K562 (cell line): ENCODE measurements at regions not wholly inside any gene's neighbourhood (a gene's known extent, or its start where the extent isn't known, plus 50 kb on each side); places are given as distances from the start of the nearest gene placed in this dataset.

ENCODE experiments used
- ATAC-seq: fragments of 200-7000 bp; cut with Tn5 transposase; 3 replicates; pipeline ENCODE4 v1.9.1; 2020; ENCODE audit warnings: moderate library complexity
- BruUV-seq: library from RNA; stranded (reverse); fragments of 400-500 nt; replicated peaks from 2 replicates; lab custom pipeline; 2021; lab: Mats Ljungman, UMichigan
- CTCF ChIA-PET: fragments of 300-600 bp; formaldehyde crosslinking; extraction: SDS; loops from one replicate; lab custom pipeline; 2021; ENCODE audit warnings: low intra/inter-chr PET ratio; lab: Yijun Ruan, JAX
- POLR2A ChIA-PET: fragments of 300-600, 350-650 bp; sonication (Branson Sonifier 250); formaldehyde crosslinking; extraction: SDS; loops from one replicate; lab custom pipeline; 2021; ENCODE audit warnings: antibody characterized with exemption, inconsistent platforms; lab: Yijun Ruan, JAX
- DNase-seq, 4 experiments: peaks; one replicate each; pipeline versions ENCODE4 v3.0.0 to v3.0.0-alpha.2; 2011 to 2018; ENCODE audit warnings: low spot score in 3 of 4, mixed read lengths in 3 of 4; ENCODE audit errors: extremely low read depth in 1 of 4
- FAIRE-seq: peaks from 2 replicates; lab custom pipeline; 2011; peaks lifted over from hg19 to GRCh38; lab: Jason Lieb, UNC
- H2AFZ ChIP-seq: 2 replicates; pipeline ENCODE4 v1.6.0; 2011; ENCODE audit warnings: low read depth, low read length, control low read depth, inconsistent platforms
- H3K27ac ChIP-seq: fragments of 200-600 bp; 3 replicates; pipeline ENCODE4 v1.8.0; 2011; ENCODE audit warnings: low read depth, mild to moderate bottlenecking, control low read depth, inconsistent platforms, low read length, moderate library complexity, mixed read lengths; ENCODE audit errors: extremely low read depth
- H3K27me3 ChIP-seq, 2 experiments: fragments of 300-600 bp in 1 of 2; 2 replicates in 1 of 2; 3 replicates in 1 of 2; pipeline versions ENCODE4 v1.6.0 to v1.8.0; 2011; ENCODE audit warnings: inconsistent platforms in 2 of 2, low read length in 2 of 2, mild to moderate bottlenecking in 1 of 2, mixed read lengths in 1 of 2, moderate library complexity in 1 of 2; ENCODE audit not compliant: control insufficient read depth in 2 of 2, insufficient read depth in 2 of 2
- H3K36me3 ChIP-seq: fragments of 300-600 bp; 3 replicates; pipeline ENCODE4 v1.8.0; 2011; ENCODE audit warnings: mild to moderate bottlenecking, low read length, inconsistent platforms; ENCODE audit not compliant: control insufficient read depth, insufficient read depth
- H3K4me1 ChIP-seq, 2 experiments: fragments of 200-600 bp in 1 of 2; replicated peaks in 1 of 2; 2 replicates in 1 of 2; 3 replicates in 1 of 2; pipeline versions ENCODE4 v1.5.1 to v1.8.0; 2011; ENCODE audit warnings: inconsistent platforms in 2 of 2, low read length in 2 of 2, mild to moderate bottlenecking in 1 of 2, mixed read lengths in 1 of 2, moderate library complexity in 1 of 2; ENCODE audit not compliant: control insufficient read depth in 2 of 2, insufficient read depth in 2 of 2
- H3K4me2 ChIP-seq: 2 replicates; pipeline ENCODE4 v1.6.1; 2011; ENCODE audit warnings: low read length, control low read depth, inconsistent platforms, mixed read lengths; ENCODE audit not compliant: insufficient read depth
- H3K4me3 ChIP-seq: fragments of 200-600 bp; sonication (generic), shearing (Covaris generic); 2 replicates; pipeline ENCODE4 v1.5.1; 2016; ENCODE audit warnings: control low read depth, inconsistent platforms
- H3K79me2 ChIP-seq: fragments of 200-600 bp; 3 replicates; pipeline ENCODE4 v1.8.0; 2011; ENCODE audit warnings: low read length, inconsistent platforms; ENCODE audit not compliant: control insufficient read depth, insufficient read depth
- H3K9ac ChIP-seq, 2 experiments: 2 replicates each; pipeline versions ENCODE4 v1.6.0 to v1.6.1; 2011; ENCODE audit warnings: low read depth in 2 of 2, low read length in 2 of 2, control low read depth in 1 of 2, inconsistent platforms in 1 of 2, mild to moderate bottlenecking in 1 of 2, mixed read lengths in 1 of 2; ENCODE audit not compliant: insufficient read depth in 1 of 2
- H3K9me1 ChIP-seq: one replicate; pipeline ENCODE4 v1.6.0; 2011; ENCODE audit warnings: inconsistent platforms, mild to moderate bottlenecking, low read length, moderate library complexity; ENCODE audit not compliant: control insufficient read depth, insufficient read depth
- H3K9me3 ChIP-seq: replicated peaks from 2 replicates; pipeline ENCODE4 v1.5.1; 2011; ENCODE audit warnings: low read depth, low read length, inconsistent platforms; ENCODE audit not compliant: control insufficient read depth, insufficient read depth
- H4K20me1 ChIP-seq: replicated peaks from 2 replicates; pipeline ENCODE4 v1.6.1; 2011; ENCODE audit warnings: low read length, inconsistent platforms, mixed read lengths; ENCODE audit not compliant: control insufficient read depth, insufficient read depth
- ATF7 ChIP-seq: fragments of 450-650 bp; IDR thresholded peaks from 2 replicates; pipeline ENCODE4 v1.7.1; 2014; ENCODE audit warnings: mild to moderate bottlenecking, moderate library complexity
- BRF2 ChIP-seq: IDR thresholded peaks from 3 replicates; pipeline ENCODE4 v1.6.1; 2011; ENCODE audit warnings: borderline replicate concordance, mild to moderate bottlenecking; ENCODE audit not compliant: insufficient read length, insufficient read depth
- E2F4 ChIP-seq: sonication (generic); formaldehyde crosslinking; IDR thresholded peaks from 2 replicates; pipeline ENCODE4 v1.8.0; 2022; ENCODE audit warnings: mild to moderate bottlenecking, low read depth, missing genetic modification reagents
- ETV1 ChIP-seq: fragments of 450-650 bp; conservative IDR thresholded peaks from 2 replicates; pipeline ENCODE4 v1.6.1; 2016; ENCODE audit warnings: missing genetic modification characterization, control low read depth, low read depth, missing compliant biosample characterization
- FOXJ3 ChIP-seq: sonication (generic); formaldehyde crosslinking; IDR thresholded peaks from 2 replicates; pipeline ENCODE4 v1.4.0; 2020; ENCODE audit warnings: mild to moderate bottlenecking, missing genetic modification reagents
- HDAC2 ChIP-seq: fragments of 450-650 bp; IDR thresholded peaks from 2 replicates; pipeline ENCODE4 v1.6.1; 2016; ENCODE audit warnings: mild to moderate bottlenecking
- HMG20B ChIP-seq: fragments of 250-450 bp; sonication (Bioruptor Pico); IDR thresholded peaks from 2 replicates; pipeline ENCODE4 v1.5.0; 2021; ENCODE audit warnings: mild to moderate bottlenecking
- KLF10 ChIP-seq: fragments of 250-450 bp; sonication (Bioruptor Pico); IDR thresholded peaks from 2 replicates; pipeline ENCODE4 v1.6.1; 2021; ENCODE audit warnings: matching md5 sums
- MAFF ChIP-seq: IDR thresholded peaks from 2 replicates; pipeline ENCODE4 v1.6.1; 2012; ENCODE audit warnings: low read length, improper control_type of control experiment
- MNT ChIP-seq, 2 experiments: fragments of 450-650 bp; conservative IDR thresholded peaks; 2 replicates each; pipeline ENCODE4 v1.6.1; 2017; ENCODE audit warnings: mild to moderate bottlenecking in 2 of 2, moderate library complexity in 2 of 2
- MYBL2 ChIP-seq, 2 experiments: fragments of 450-650 bp in 1 of 2; sonication (generic) in 1 of 2; formaldehyde crosslinking in 1 of 2; IDR thresholded peaks; 2 replicates each; pipeline versions ENCODE4 v1.6.1 to v1.8.1; 2017 to 2022; ENCODE audit warnings: borderline replicate concordance in 1 of 2, inconsistent platforms in 1 of 2, low read depth in 1 of 2, mild to moderate bottlenecking in 1 of 2, missing genetic modification reagents in 1 of 2, moderate library complexity in 1 of 2
- POLR2B ChIP-seq: fragments of 450-650 bp; IDR thresholded peaks from 2 replicates; pipeline ENCODE4 v1.6.1; 2018; ENCODE audit warnings: low read depth; ENCODE audit not compliant: partially characterized antibody
- RBM34 ChIP-seq: fragments of 200-400 bp; formaldehyde crosslinking; IDR thresholded peaks from 2 replicates; pipeline ENCODE4 v1.6.1; 2018; ENCODE audit warnings: low read length, borderline replicate concordance; ENCODE audit not compliant: insufficient read depth
- SMAD4 ChIP-seq: fragments of 250-450 bp; sonication (Bioruptor Pico); conservative IDR thresholded peaks from 2 replicates; pipeline ENCODE4 v1.8.0; 2021; ENCODE audit warnings: inconsistent platforms, mild to moderate bottlenecking, moderate library complexity
- TCF15 ChIP-seq: fragments of 250-450 bp; sonication (Bioruptor Pico); IDR thresholded peaks from 2 replicates; pipeline ENCODE4 v1.8.0; 2022; ENCODE audit warnings: moderate library complexity, mild to moderate bottlenecking, inconsistent platforms
- TCF3 ChIP-seq: sonication (generic); formaldehyde crosslinking; IDR thresholded peaks from 2 replicates; pipeline ENCODE4 v1.4.0; 2020; ENCODE audit warnings: mild to moderate bottlenecking, missing genetic modification reagents
- ZBTB9 ChIP-seq: fragments of 450-650 bp; formaldehyde crosslinking; IDR thresholded peaks from 2 replicates; pipeline ENCODE4 v1.4.0; 2020; ENCODE audit warnings: mild to moderate bottlenecking, moderate library complexity
- ZNF436 ChIP-seq: fragments of 250-450, 450-650 bp; sonication (Bioruptor Pico); formaldehyde crosslinking; IDR thresholded peaks from 2 replicates; pipeline ENCODE4 v1.7.0; 2020; ENCODE audit warnings: mild to moderate bottlenecking
- ZNF445 ChIP-seq: fragments of 250-450 bp; sonication (Bioruptor Pico); IDR thresholded peaks from 2 replicates; pipeline ENCODE4 v1.4.0; 2020; ENCODE audit warnings: low read depth, mild to moderate bottlenecking, moderate library complexity
- WGBS: fragments of 100-300 bp; shearing (Covaris generic); methylation state at CpG from one replicate; pipeline ENCODE4 v1.1.6; 2016; ENCODE audit warnings: low coverage, mixed read lengths; ENCODE audit not compliant: insufficient coverage; ENCODE audit errors: missing lambda C conversion rate; 5-methylcytosine and 5-hydroxymethylcytosine counted together
- in situ Hi-C: fragments of 300-500 bp; cut with MboI; formaldehyde crosslinking; loops from 4 replicates; pipeline ENCODE4 v1.15.0; 2018; ENCODE audit warnings: inconsistent platforms, mixed read lengths
- intact Hi-C: fragments of 100-400 bp; cut with micrococcal nuclease; formaldehyde crosslinking; loops from 2 replicates; pipeline ENCODE4 v1.14.2; 2022

- no peaks in the 10 kb centered on the region for H3K79me2 ChIP-seq
- no peak for FAIRE-seq
- no peaks in the 10 kb centered on the region; the same call in 1 of the 2 replicates for H3K9me3 ChIP-seq
- POLR2A ChIA-PET: no interaction called here
- no peak overlapping the region for H3K4me3 ChIP-seq
- H3K27me3 ChIP-seq: no peaks in the 10 kb centered on the region
- no peaks in the 10 kb centered on the region for H3K36me3 ChIP-seq
- no peak overlapping the region for H3K27ac ChIP-seq
- H4K20me1 ChIP-seq: no peaks in the 10 kb centered on the region
- H3K4me2 ChIP-seq: no peak overlapping the region
- H3K9ac ChIP-seq: no peak overlapping the region
- CTCF ChIA-PET: no interaction called here
- no peak for DNase-seq
- no peak for ATAC-seq
- WGBS: 4% methylated on average over 2 of the region's 2 CpGs
- no peaks in the 10 kb centered on the region for H3K9me1 ChIP-seq
- in situ Hi-C loops (no loop called here), intact Hi-C loops (no loop called here)
- H2AFZ ChIP-seq: no peak overlapping the region
- H3K4me1 ChIP-seq: no peaks in the 10 kb centered on the region
- no TSS peak for BruUV-seq
- TF ChIP-seq SMAD4 (CRISPR knock-in tag) (no peak), TCF3 (no peak), ETV1 (no peak), ZNF436 (CRISPR knock-in tag) (no peak), HMG20B (CRISPR knock-in tag) (no peak), ZBTB9 (no peak), BRF2 (no peak), ATF7 (no peak), MNT (conservative IDR thresholded peaks at IDR 0.05) (no peak), KLF10 (CRISPR knock-in tag) (no peak), POLR2B (no peak), RBM34 (no peak), HDAC2 (no peak), E2F4 (CRISPR knock-in tag) (no peak), MAFF (no peak), FOXJ3 (no peak), ZNF445 (CRISPR knock-in tag) (no peak), TCF15 (CRISPR knock-in tag) (no peak), MYBL2 (IDR thresholded peaks at IDR 0.05; ENCODE audit: low read depth) (no peak), MYBL2 (CRISPR knock-in tag; IDR thresholded peaks at IDR 0.05; ENCODE audit: borderline replicate concordance) (no peak)
Measured at GRCh38 chr12:42944516-42944915, 355.0 kb upstream of the PRICKLE1 start.
